ENCODE measurements at regions not wholly inside any gene's neighbourhood (a gene's known extent, or its start where the extent isn't known, plus 50 kb on each side); places are given as distances from the start of the nearest gene placed in this dataset.

- DNase-seq (ENCODE audit: low spot score): no peak
- in situ Hi-C loops (cut with MboI; ENCODE audit: low pct_unique_long_range_greater_than_20kb, low sequenced_read_pairs, unreplicated experiment): no loop called here
- TF ChIP-seq, protein P1, sequence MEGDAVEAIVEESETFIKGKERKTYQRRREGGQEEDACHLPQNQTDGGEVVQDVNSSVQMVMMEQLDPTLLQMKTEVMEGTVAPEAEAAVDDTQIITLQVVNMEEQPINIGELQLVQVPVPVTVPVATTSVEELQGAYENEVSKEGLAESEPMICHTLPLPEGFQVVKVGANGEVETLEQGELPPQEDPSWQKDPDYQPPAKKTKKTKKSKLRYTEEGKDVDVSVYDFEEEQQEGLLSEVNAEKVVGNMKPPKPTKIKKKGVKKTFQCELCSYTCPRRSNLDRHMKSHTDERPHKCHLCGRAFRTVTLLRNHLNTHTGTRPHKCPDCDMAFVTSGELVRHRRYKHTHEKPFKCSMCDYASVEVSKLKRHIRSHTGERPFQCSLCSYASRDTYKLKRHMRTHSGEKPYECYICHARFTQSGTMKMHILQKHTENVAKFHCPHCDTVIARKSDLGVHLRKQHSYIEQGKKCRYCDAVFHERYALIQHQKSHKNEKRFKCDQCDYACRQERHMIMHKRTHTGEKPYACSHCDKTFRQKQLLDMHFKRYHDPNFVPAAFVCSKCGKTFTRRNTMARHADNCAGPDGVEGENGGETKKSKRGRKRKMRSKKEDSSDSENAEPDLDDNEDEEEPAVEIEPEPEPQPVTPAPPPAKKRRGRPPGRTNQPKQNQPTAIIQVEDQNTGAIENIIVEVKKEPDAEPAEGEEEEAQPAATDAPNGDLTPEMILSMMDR (IDR thresholded peaks at IDR 0.05; ENCODE audit: extremely low read depth, insufficient read depth, missing control alignments): no peak
Observed at GRCh38 chr9:102000956-102001355, 262.5 kb upstream of the GRIN3A start.

- DNase-seq (ENCODE audit: low spot score): no peak
- in situ Hi-C loops (cut with MboI; ENCODE audit: low pct_unique_long_range_greater_than_20kb, low sequenced_read_pairs, unreplicated experiment): no loop called here
- TF ChIP-seq, protein P1 (IDR thresholded peaks at IDR 0.05; ENCODE audit: extremely low read depth, insufficient read depth, missing control alignments): no peak
Observed at GRCh38 chr9:101999441-101999840, 261.0 kb upstream of the GRIN3A start.

DNA sequence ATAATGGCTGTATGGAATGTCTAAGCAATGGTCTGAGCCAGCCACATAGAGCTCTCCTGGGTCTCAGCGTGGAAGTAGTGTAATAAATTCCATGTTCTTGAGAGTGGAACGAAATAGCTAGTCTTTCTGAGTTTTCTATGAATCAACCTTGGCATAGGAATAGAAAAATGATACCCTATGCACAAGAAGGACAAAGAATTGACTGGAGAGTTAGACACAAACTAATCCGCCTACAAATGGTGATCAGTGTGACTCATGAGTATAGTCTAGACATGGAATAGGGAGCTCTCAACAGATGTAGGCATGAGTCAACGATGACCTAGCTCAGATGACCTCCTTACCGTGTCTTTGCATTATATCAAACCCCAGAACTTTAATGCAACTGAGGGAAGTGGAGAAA, 256.8 kb upstream of the GRIN3A start:
- in situ Hi-C loops (cut with MboI; ENCODE audit: low pct_unique_long_range_greater_than_20kb, low sequenced_read_pairs, unreplicated experiment): no loop called here
- no peak for DNase-seq (ENCODE audit: low spot score)
- TF ChIP-seq, protein P1 (IDR thresholded peaks at IDR 0.05; ENCODE audit: extremely low read depth, insufficient read depth, missing control alignments): no peak

- TF ChIP-seq, protein P1 (IDR thresholded peaks at IDR 0.05; ENCODE audit: extremely low read depth, insufficient read depth, missing control alignments): no peak
- in situ Hi-C loops (cut with MboI; ENCODE audit: low pct_unique_long_range_greater_than_20kb, low sequenced_read_pairs, unreplicated experiment): no loop called here
- DNase-seq (ENCODE audit: low spot score): no peak
Observed at GRCh38 chr9:101993771-101994170, 255.3 kb upstream of the GRIN3A start.

DNA sequence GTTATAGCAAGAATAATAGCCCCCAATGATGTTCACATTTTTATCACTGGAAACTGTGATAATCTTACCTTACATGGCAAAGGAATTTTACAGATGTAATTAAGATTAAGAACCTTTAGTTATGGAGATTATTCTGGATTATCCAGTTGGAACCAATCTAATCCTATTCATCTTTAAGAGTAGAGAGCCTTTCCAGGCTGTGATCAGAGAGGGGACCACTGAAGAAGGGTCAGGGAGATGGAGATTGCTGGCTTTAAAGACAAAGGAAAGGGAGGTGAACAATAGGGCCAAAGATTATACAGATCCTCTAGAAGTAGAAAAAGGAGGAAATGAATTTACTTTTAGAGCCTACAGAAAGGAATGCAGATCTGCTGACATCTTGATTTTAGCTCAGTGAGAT, 253.5 kb upstream of the GRIN3A start:
- in situ Hi-C loops (cut with MboI; ENCODE audit: low pct_unique_long_range_greater_than_20kb, low sequenced_read_pairs, unreplicated experiment): no loop called here
- DNase-seq (ENCODE audit: low spot score): no peak
- TF ChIP-seq, protein P1 (IDR thresholded peaks at IDR 0.05; ENCODE audit: extremely low read depth, insufficient read depth, missing control alignments): no peak

- DNase-seq (ENCODE audit: low spot score): no peak
Observed at GRCh38 chr9:101977614-101978210, 239.3 kb upstream of the GRIN3A start.

More at GRCh38 chr9:101977614-101978210, 239.3 kb upstream of the GRIN3A start:
- in situ Hi-C loops (cut with MboI; ENCODE audit: low pct_unique_long_range_greater_than_20kb, low sequenced_read_pairs, unreplicated experiment): no loop called here
- TF ChIP-seq, protein P1 (IDR thresholded peaks at IDR 0.05; ENCODE audit: extremely low read depth, insufficient read depth, missing control alignments): peak; percentile 61

Data from GM13977 (cell line).